ENCODE measurements at regions not wholly inside any gene's neighbourhood (a gene's known extent, or its start where the extent isn't known, plus 50 kb on each side); places are given as distances from the start of the nearest gene placed in this dataset.

DNA sequence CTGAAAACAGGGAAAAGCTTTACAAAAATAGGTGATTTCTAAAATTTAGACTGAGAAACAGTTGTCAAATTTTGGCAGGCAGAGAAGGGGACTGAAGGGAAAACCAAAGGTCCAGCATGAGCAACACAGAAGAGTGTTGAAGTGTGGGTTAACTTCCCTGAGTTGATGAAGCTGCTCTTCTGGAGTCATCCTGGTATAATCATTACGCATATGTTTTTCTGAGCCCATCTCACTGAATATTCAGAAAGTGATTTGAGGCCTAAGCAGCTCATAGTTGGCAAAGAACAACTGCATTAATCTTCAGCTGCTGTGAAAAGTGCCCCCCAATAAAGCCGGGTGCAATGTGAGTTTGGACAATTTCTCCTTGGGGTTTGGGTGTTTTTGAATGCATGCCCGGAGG, 115.0 kb upstream of the RBBP6 start:
- Histone ChIP-seq H3K27ac (ENCODE audit: low read depth, low read length, poor library complexity, severe bottlenecking) (peak overlapping the region; percentile 67), H3K36me3 (ENCODE audit: insufficient read depth, low read length, poor library complexity, severe bottlenecking) (no peaks in the 10 kb centered on the region), H3K4me1 (ENCODE audit: insufficient read depth, low read length, poor library complexity, severe bottlenecking) (peaks cover 26% of the 10 kb centered on the region), H3K4me3 (ENCODE audit: low read depth, low read length, poor library complexity, severe bottlenecking) (no peak overlapping the region), H3K9me3 (ENCODE audit: low read depth, low read length, poor library complexity, severe bottlenecking) (peaks cover 5% of the 10 kb centered on the region), H3K27me3 (replicated peaks; ENCODE audit: insufficient read depth, low read depth, low read length, poor library complexity) (no peaks in the 10 kb centered on the region)
- DNase-seq (ENCODE audit: low spot score): no peak
- ChIA-PET POLR2A (ENCODE audit: low non-redundant PET) (interaction anchor here (0.5 kb wide), 1 partner anchor 34 kb away, joined by 4 read pairs; no protein-coding TSS in a partner anchor), CTCF (no interaction called here)
- BruUV-seq (replicated peaks): no TSS peak
- intact Hi-C loops (cut with micrococcal nuclease; ENCODE audit: unreplicated experiment): no loop called here
- TF ChIP-seq, protein P1, sequence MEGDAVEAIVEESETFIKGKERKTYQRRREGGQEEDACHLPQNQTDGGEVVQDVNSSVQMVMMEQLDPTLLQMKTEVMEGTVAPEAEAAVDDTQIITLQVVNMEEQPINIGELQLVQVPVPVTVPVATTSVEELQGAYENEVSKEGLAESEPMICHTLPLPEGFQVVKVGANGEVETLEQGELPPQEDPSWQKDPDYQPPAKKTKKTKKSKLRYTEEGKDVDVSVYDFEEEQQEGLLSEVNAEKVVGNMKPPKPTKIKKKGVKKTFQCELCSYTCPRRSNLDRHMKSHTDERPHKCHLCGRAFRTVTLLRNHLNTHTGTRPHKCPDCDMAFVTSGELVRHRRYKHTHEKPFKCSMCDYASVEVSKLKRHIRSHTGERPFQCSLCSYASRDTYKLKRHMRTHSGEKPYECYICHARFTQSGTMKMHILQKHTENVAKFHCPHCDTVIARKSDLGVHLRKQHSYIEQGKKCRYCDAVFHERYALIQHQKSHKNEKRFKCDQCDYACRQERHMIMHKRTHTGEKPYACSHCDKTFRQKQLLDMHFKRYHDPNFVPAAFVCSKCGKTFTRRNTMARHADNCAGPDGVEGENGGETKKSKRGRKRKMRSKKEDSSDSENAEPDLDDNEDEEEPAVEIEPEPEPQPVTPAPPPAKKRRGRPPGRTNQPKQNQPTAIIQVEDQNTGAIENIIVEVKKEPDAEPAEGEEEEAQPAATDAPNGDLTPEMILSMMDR (conservative IDR thresholded peaks at IDR 0.05; ENCODE audit: low read depth, low read length): no peak
- TF ChIP-seq EZH2 (IDR thresholded peaks at IDR 0.05; ENCODE audit: borderline replicate concordance, low read depth, low read length, poor library complexity, severe bottlenecking): no peak

DNA sequence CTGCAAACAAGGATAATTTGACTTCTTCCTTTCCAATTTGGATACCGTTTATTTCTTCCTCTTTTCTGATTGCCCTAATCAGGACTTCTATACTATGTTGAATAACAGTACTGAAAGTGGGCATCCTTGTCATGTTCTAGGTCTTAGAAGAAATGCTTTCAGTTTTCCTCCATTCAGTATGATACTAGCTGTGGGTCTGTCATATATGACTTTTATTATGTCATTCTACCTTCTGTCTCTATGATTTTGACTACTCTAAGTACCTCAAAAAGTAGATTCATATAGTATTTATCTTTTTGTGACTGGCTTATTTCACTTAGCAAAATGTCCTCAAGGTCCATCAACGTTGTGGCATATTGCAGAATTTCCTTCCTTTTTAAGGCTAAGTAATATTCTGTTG, 111.5 kb upstream of the RBBP6 start:
- CTCF ChIA-PET: no interaction called here
- TF ChIP-seq EZH2 (IDR thresholded peaks at IDR 0.05; ENCODE audit: borderline replicate concordance, low read depth, low read length, poor library complexity, severe bottlenecking): no peak
- TF ChIP-seq, protein P1 (conservative IDR thresholded peaks at IDR 0.05; ENCODE audit: low read depth, low read length): no peak
- Histone ChIP-seq H3K4me3 (ENCODE audit: low read depth, low read length, poor library complexity, severe bottlenecking) (no peak overlapping the region), H3K36me3 (ENCODE audit: insufficient read depth, low read length, poor library complexity, severe bottlenecking) (no peaks in the 10 kb centered on the region), H3K4me1 (ENCODE audit: insufficient read depth, low read length, poor library complexity, severe bottlenecking) (peaks cover 28% of the 10 kb centered on the region), H3K27ac (ENCODE audit: low read depth, low read length, poor library complexity, severe bottlenecking) (no peak overlapping the region), H3K27me3 (replicated peaks; ENCODE audit: insufficient read depth, low read depth, low read length, poor library complexity) (no peaks in the 10 kb centered on the region), H3K9me3 (ENCODE audit: low read depth, low read length, poor library complexity, severe bottlenecking) (no peaks in the 10 kb centered on the region)
- no peak for DNase-seq (ENCODE audit: low spot score)
- no TSS peak for BruUV-seq (replicated peaks)
- intact Hi-C loops (cut with micrococcal nuclease; ENCODE audit: unreplicated experiment): no loop called here
- POLR2A ChIA-PET (ENCODE audit: low non-redundant PET): no interaction called here

DNA sequence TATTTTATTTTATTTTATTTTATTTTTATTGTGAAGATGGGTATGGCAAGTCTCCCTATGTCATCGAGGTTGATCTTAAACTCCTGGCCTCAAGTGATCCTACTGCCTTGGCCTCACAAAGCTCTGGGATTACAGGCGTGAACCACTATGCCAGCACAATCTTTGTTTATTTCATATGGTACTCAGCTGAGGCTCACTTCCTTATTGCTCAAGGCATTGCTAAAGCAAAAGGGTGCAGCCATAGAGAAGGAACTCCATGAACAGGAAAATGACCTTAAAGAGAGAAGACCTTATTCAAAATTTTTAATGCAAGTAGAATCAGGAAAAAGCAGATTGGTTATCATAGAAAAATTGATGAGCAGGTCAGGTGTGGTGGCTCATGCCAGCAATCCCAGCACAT, 110.6 kb upstream of the RBBP6 start:
- intact Hi-C loops (cut with micrococcal nuclease; ENCODE audit: unreplicated experiment): no loop called here
- CTCF ChIA-PET: no interaction called here
- no peak overlapping the region for H3K4me3 ChIP-seq (ENCODE audit: low read depth, low read length, poor library complexity, severe bottlenecking)
- no peaks in the 10 kb centered on the region for H3K27me3 ChIP-seq (replicated peaks; ENCODE audit: insufficient read depth, low read depth, low read length, poor library complexity)
- H3K36me3 ChIP-seq (ENCODE audit: insufficient read depth, low read length, poor library complexity, severe bottlenecking): no peaks in the 10 kb centered on the region
- peaks cover 33% of the 10 kb centered on the region for H3K4me1 ChIP-seq (ENCODE audit: insufficient read depth, low read length, poor library complexity, severe bottlenecking)
- no TSS peak for BruUV-seq (replicated peaks)
- no peaks in the 10 kb centered on the region for H3K9me3 ChIP-seq (ENCODE audit: low read depth, low read length, poor library complexity, severe bottlenecking)
- POLR2A ChIA-PET (ENCODE audit: low non-redundant PET): no interaction called here
- H3K27ac ChIP-seq (ENCODE audit: low read depth, low read length, poor library complexity, severe bottlenecking): no peak overlapping the region
- no peak for TF ChIP-seq EZH2 (IDR thresholded peaks at IDR 0.05; ENCODE audit: borderline replicate concordance, low read depth, low read length, poor library complexity, severe bottlenecking)
- TF ChIP-seq, protein P1 (conservative IDR thresholded peaks at IDR 0.05; ENCODE audit: low read depth, low read length): no peak
- DNase-seq (ENCODE audit: low spot score): no peak

All from A673 (cell line).